CD4-positive, alpha-beta T cell (primary cell): ENCODE measurements at regions not wholly inside any gene's neighbourhood (a gene's known extent, or its start where the extent isn't known, plus 50 kb on each side); places are given as distances from the start of the nearest gene placed in this dataset.

Experiments used
- ATAC-seq: fragments of 200-7000 bp; cut with Tn5 transposase; one replicate; pipeline ENCODE4 v1.10.0; 2022; ENCODE audit warnings: mild to moderate bottlenecking; ENCODE audit not compliant: poor library complexity
- CTCF ChIA-PET: fragments of 350-600 bp; sonication (Branson Sonifier 250); formaldehyde crosslinking; loops from one replicate; lab custom pipeline; 2021; ENCODE audit warnings: antibody characterized with exemption, inconsistent platforms; lab: Charles Lee
- POLR2A ChIA-PET: fragments of 350-600 bp; sonication (Branson Sonifier 250); formaldehyde crosslinking; loops from one replicate; lab custom pipeline; 2021; ENCODE audit warnings: antibody characterized with exemption, inconsistent platforms; lab: Charles Lee
- DNase-seq, 14 experiments: peaks; one replicate each; pipeline ENCODE4 v3.0.0-alpha.2; 2013 to 2020; ENCODE audit warnings: mixed read lengths in 2 of 14
- H3K27ac ChIP-seq, 2 donors: one replicate each; pipeline versions ENCODE4 v1.5.1 to v1.7.0; 2013; ENCODE audit warnings: low read length in 2 of 2, low read depth in 1 of 2, mild to moderate bottlenecking in 1 of 2
- H3K27me3 ChIP-seq, 2 experiments: 1 replicate in 1 of 2; 2 replicates in 1 of 2; pipeline versions ENCODE4 v1.6.1 to v1.7.0; 2013; ENCODE audit warnings: low read length in 2 of 2, control low read depth in 1 of 2, mild to moderate bottlenecking in 1 of 2, moderate library complexity in 1 of 2; ENCODE audit not compliant: insufficient read depth in 2 of 2, control insufficient read depth in 1 of 2
- H3K36me3 ChIP-seq: one replicate; pipeline ENCODE4 v1.6.1; 2013; ENCODE audit warnings: low read length, control low read depth; ENCODE audit not compliant: insufficient read depth
- H3K4me1 ChIP-seq: one replicate; pipeline ENCODE4 v1.6.1; 2013; ENCODE audit warnings: low read length, control low read depth; ENCODE audit not compliant: insufficient read depth
- H3K4me3 ChIP-seq: one replicate; pipeline ENCODE4 v1.5.1; 2013; ENCODE audit warnings: mild to moderate bottlenecking, low read length, moderate library complexity
- H3K9me3 ChIP-seq, 2 experiments: 1 replicate in 1 of 2; 2 replicates in 1 of 2; pipeline versions ENCODE4 v1.6.1 to v1.7.0; 2013; ENCODE audit warnings: low read length in 2 of 2, mild to moderate bottlenecking in 2 of 2, control low read depth in 1 of 2, moderate library complexity in 1 of 2; ENCODE audit not compliant: control insufficient read depth in 1 of 2, insufficient read depth in 1 of 2
- H3K27ac Mint-ChIP-seq: one replicate; pipeline ENCODE4 v1.8.0; 2020; ENCODE audit warnings: mixed read lengths
- H3K27me3 Mint-ChIP-seq: one replicate; pipeline ENCODE4 v1.8.0; 2021; ENCODE audit warnings: mixed read lengths
- H3K36me3 Mint-ChIP-seq: one replicate; pipeline ENCODE4 v1.8.0; 2021; ENCODE audit warnings: low read depth, mixed read lengths
- H3K4me1 Mint-ChIP-seq: one replicate; pipeline ENCODE4 v1.8.0; 2021; ENCODE audit warnings: low read depth, mixed read lengths
- H3K4me3 Mint-ChIP-seq: one replicate; pipeline ENCODE4 v1.8.0; 2020; ENCODE audit warnings: mild to moderate bottlenecking, mixed read lengths
- H3K9me3 Mint-ChIP-seq: one replicate; pipeline ENCODE4 v1.8.0; 2020; ENCODE audit warnings: mixed read lengths
- intact Hi-C, 2 experiments: fragments of 100-400 bp; cut with DNase I in 1 of 2; cut with micrococcal nuclease in 1 of 2; formaldehyde crosslinking; loops; one replicate each; pipeline versions ENCODE4 v1.15.1 to v1.9.0; 2023 to 2025; cut with DNase I, micrococcal nuclease
- TF ChIP-seq, protein P1 (sequence below): fragments of 200-600 bp; IDR thresholded peaks from one replicate; pipeline ENCODE4 v1.8.0; 2022; ENCODE audit warnings: antibody characterized with exemption, mild to moderate bottlenecking

DNA sequence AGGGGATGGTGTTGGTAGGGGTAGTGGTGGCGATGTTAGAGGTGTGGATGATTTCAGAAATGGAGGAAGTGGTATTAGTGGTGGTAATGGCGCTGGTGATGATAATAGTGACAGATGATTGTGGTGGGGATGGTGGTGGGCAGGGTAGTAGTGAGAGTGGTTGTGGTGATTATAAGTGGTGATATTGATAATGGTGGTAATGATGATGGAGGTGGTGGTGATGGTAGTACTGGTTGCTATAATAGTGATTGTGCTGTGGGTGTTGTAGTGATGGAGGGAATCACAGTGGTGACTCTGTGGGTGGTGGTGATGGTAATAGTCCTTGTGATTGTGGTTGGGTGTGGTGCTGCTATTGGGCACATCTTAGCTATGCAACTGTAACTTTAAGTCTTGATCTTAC is 61.6 kb upstream of the TBX20 start:
- no peaks in the 10 kb centered on the region for H3K36me3 ChIP-seq
- ATAC-seq, result no peak
- H3K27me3 Mint-ChIP-seq, result peaks cover 9% of the 10 kb centered on the region

DNA sequence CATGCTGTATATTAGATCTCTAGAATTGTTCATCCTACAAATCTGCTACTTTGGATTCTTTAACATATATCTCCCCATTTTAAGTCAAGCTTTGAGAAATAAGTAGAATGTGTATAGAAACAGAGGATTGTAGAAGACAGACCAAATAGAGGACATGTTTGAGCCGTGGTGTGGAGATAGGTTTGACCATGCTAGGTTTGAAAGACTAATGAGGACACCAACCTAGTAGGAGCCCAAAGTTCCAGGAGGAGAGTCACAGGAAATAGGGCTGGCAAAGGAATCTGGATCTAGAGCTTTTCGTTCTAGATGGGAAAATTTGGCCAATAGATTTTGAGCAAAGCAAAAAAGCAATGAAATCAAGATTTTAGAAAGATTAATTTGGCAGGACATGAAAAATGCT is 60.5 kb upstream of the TBX20 start:
- ChIA-PET CTCF (no interaction called here), POLR2A (no interaction called here)
- Histone ChIP-seq H3K27ac (no peak overlapping the region), H3K4me1 (no peaks in the 10 kb centered on the region), H3K36me3 (no peaks in the 10 kb centered on the region), H3K4me3 (no peak overlapping the region), H3K9me3 (peaks cover 0 to 5% of the 10 kb centered on the region in 2 experiments), H3K27me3 (no peaks in the 10 kb centered on the region)
- TF ChIP-seq, protein P1, sequence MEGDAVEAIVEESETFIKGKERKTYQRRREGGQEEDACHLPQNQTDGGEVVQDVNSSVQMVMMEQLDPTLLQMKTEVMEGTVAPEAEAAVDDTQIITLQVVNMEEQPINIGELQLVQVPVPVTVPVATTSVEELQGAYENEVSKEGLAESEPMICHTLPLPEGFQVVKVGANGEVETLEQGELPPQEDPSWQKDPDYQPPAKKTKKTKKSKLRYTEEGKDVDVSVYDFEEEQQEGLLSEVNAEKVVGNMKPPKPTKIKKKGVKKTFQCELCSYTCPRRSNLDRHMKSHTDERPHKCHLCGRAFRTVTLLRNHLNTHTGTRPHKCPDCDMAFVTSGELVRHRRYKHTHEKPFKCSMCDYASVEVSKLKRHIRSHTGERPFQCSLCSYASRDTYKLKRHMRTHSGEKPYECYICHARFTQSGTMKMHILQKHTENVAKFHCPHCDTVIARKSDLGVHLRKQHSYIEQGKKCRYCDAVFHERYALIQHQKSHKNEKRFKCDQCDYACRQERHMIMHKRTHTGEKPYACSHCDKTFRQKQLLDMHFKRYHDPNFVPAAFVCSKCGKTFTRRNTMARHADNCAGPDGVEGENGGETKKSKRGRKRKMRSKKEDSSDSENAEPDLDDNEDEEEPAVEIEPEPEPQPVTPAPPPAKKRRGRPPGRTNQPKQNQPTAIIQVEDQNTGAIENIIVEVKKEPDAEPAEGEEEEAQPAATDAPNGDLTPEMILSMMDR, result no peak
- H3K36me3 Mint-ChIP-seq, result no peaks in the 10 kb centered on the region
- H3K4me1 Mint-ChIP-seq, result no peaks in the 10 kb centered on the region
- DNase-seq (no peak), ATAC-seq (no peak)
- H3K4me3 Mint-ChIP-seq, result no peak overlapping the region
- intact Hi-C loops, result no loop called here
- peaks cover 5% of the 10 kb centered on the region for H3K27me3 Mint-ChIP-seq
- no peaks in the 10 kb centered on the region for H3K9me3 Mint-ChIP-seq
- H3K27ac Mint-ChIP-seq, result no peak overlapping the region

More for the DNA sequence above, 61.6 kb upstream of the TBX20 start:
- H3K4me3 ChIP-seq, result no peak overlapping the region
- POLR2A ChIA-PET, result no interaction called here
- H3K9me3 Mint-ChIP-seq, result no peaks in the 10 kb centered on the region
- peaks cover 0 to 5% of the 10 kb centered on the region in 2 experiments for H3K9me3 ChIP-seq
- H3K27me3 ChIP-seq, result no peaks in the 10 kb centered on the region
- no peak overlapping the region for H3K27ac Mint-ChIP-seq
- H3K4me1 ChIP-seq, result no peaks in the 10 kb centered on the region
- no peak overlapping the region for H3K27ac ChIP-seq
- H3K36me3 Mint-ChIP-seq, result no peaks in the 10 kb centered on the region
- TF ChIP-seq, protein P1, result no peak
- no peak overlapping the region for H3K4me3 Mint-ChIP-seq
- intact Hi-C loops, result no loop called here
- CTCF ChIA-PET, result no interaction called here
- no peak for DNase-seq
- H3K4me1 Mint-ChIP-seq, result no peaks in the 10 kb centered on the region

DNA sequence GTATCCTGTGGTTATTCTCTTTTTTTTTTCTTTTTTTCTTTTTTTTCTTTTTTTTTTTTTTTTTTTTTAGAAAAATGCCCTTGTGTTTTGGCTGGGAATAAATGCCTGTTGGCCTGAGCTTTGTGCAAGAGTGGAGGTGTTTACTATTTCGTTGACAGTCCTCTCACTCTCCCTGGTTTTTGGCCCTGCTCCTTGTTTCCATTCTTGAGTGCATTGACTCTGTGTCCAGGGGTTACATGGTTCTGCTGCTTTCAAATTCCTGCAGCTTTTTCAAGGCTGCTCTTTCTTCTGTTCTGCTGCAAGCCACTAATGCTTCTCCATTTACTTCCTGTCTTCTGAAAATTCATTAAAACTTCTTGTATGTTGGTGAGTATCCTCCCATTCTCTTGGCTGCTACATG is 59.7 kb upstream of the TBX20 start:
- H3K36me3 Mint-ChIP-seq, result no peaks in the 10 kb centered on the region

More for the DNA sequence above, 59.7 kb upstream of the TBX20 start:
- no peaks in the 10 kb centered on the region for H3K4me1 Mint-ChIP-seq
- no peak overlapping the region for H3K4me3 Mint-ChIP-seq
- POLR2A ChIA-PET, result no interaction called here
- peaks cover 5% of the 10 kb centered on the region for H3K27me3 Mint-ChIP-seq
- Histone ChIP-seq H3K36me3 (no peaks in the 10 kb centered on the region), H3K9me3 (peaks cover 0 to 5% of the 10 kb centered on the region in 2 experiments), H3K4me3 (no peak overlapping the region), H3K4me1 (no peaks in the 10 kb centered on the region), H3K27me3 (no peaks in the 10 kb centered on the region), H3K27ac (no peak overlapping the region)
- TF ChIP-seq, protein P1, result no peak
- intact Hi-C loops, result no loop called here
- CTCF ChIA-PET, result no interaction called here
- H3K27ac Mint-ChIP-seq, result no peak overlapping the region
- H3K9me3 Mint-ChIP-seq, result no peaks in the 10 kb centered on the region
- ATAC-seq, result no peak
- DNase-seq, result no peak
